Stomach (tissue), 8 donors: ENCODE measurements at regions not wholly inside any gene's neighbourhood (a gene's known extent, or its start where the extent isn't known, plus 50 kb on each side); places are given as distances from the start of the nearest gene placed in this dataset.

Experiments
- DNase-seq, 2 donors: peaks; one replicate each; pipeline versions ENCODE4 v3.0.0 to v3.0.0-alpha.2; 2013 to 2019
- H3K27ac ChIP-seq, 5 donors: fragments of 200-600 bp in 4 of 5; sonication (generic) in 4 of 5; one replicate each; pipeline ENCODE4 v1.5.1; 2013 to 2019; ENCODE audit warnings: mild to moderate bottlenecking in 1 of 5, moderate library complexity in 1 of 5
- H3K27me3 ChIP-seq, 3 donors: fragments of 200-600 bp; sonication (generic); one replicate each; pipeline ENCODE4 v1.5.1; 2017 to 2019; ENCODE audit warnings: mixed run types in 1 of 3
- H3K36me3 ChIP-seq, 4 donors: fragments of 200-600 bp; sonication (generic); 1 replicate in 3 of 4; 2 replicates in 1 of 4; pipeline ENCODE4 v1.5.1; 2016 to 2019
- H3K4me1 ChIP-seq, 4 donors: fragments of 200-600 bp; sonication (generic); one replicate each; pipeline ENCODE4 v1.5.1; 2016 to 2019
- H3K4me3 ChIP-seq, 4 donors: fragments of 200-600 bp; sonication (generic) in 3 of 4; one replicate each; pipeline ENCODE4 v1.5.1; 2016 to 2019; ENCODE audit warnings: mild to moderate bottlenecking in 1 of 4
- H3K9me3 ChIP-seq, 4 donors: fragments of 200-600 bp; sonication (generic); one replicate each; pipeline ENCODE4 v1.5.1; 2016 to 2019
- CTCF ChIP-seq, 7 experiments: fragments of 450-650 bp in 4 of 7; fragments of 200-600 bp in 3 of 7; sonication (generic) in 3 of 7; IDR thresholded peaks; one replicate each; pipeline ENCODE4 v1.5.1; 2016 to 2019; ENCODE audit warnings: antibody characterized with exemption in 7 of 7, control low read depth in 2 of 7, mild to moderate bottlenecking in 1 of 7
- EP300 ChIP-seq: sonication (generic); formaldehyde crosslinking; IDR thresholded peaks from one replicate; pipeline ENCODE4 v1.6.1; 2017; ENCODE audit warnings: antibody characterized with exemption
- POLR2A ChIP-seq, 4 donors: fragments of 450-650 bp; IDR thresholded peaks; one replicate each; pipeline ENCODE4 v1.6.1; 2016; ENCODE audit warnings: antibody characterized with exemption in 4 of 4, control low read depth in 2 of 4, mild to moderate bottlenecking in 1 of 4, moderate library complexity in 1 of 4
- POLR2AphosphoS5 ChIP-seq, 3 donors: sonication (generic); formaldehyde crosslinking; IDR thresholded peaks; one replicate each; pipeline ENCODE4 v1.6.1; 2016; ENCODE audit warnings: antibody characterized with exemption in 3 of 3
- WGBS, 5 donors: extraction: QIAGEN DNeasy Blood & Tissue Kit in 3 of 5; methylation state at CpG; one replicate each; pipeline versions ENCODE4 v1.1.5 to v1.1.7; 2013 to 2018; 5-methylcytosine and 5-hydroxymethylcytosine counted together
- intact Hi-C: fragments of 100-400 bp; cut with DNase I; formaldehyde crosslinking; loops from one replicate; pipeline ENCODE4 v1.15.1; 2023; ENCODE audit warnings: low total_unique reads
- donor health status: healthy with polysubstance abuse.
- donor health status: Bipolar disorder and iron deficiency.
- donor health status: healthy.

DNA sequence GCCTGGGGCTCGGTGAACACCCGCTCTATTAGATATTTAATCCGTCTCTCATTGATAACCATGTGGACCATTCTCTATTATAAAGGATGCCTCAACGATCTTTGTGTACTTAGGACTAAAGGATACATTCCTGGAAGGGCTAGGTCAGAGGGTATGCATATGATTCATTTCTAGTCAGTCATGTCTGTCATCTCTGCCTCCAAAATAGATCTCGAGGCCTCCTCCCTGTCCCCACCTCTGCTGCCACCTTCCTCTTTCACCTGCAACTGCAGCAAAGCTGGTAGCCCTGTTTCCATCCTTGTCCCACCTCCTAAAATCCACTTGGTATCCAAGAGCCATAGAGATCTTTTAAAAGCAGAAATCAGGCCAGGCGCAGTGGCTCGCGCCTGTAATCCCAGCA, 121.5 kb downstream of the KATNIP start:
- intact Hi-C loops, result no loop called here
- Histone ChIP-seq H3K27me3 (no peaks in the 10 kb centered on the region), H3K4me1 (no peaks in the 10 kb centered on the region), H3K9me3 (no peaks in the 10 kb centered on the region), H3K27ac (no peak overlapping the region), H3K36me3 (peaks cover 0 to 19% (median 5%) of the 10 kb centered on the region in 4 donors), H3K4me3 (no peak overlapping the region)
- no peak for DNase-seq
- TF ChIP-seq POLR2A (IDR thresholded peaks at IDR 0.05), result no peak
- TF ChIP-seq CTCF (IDR thresholded peaks at IDR 0.05), result no peak
- no peak for TF ChIP-seq POLR2AphosphoS5 (IDR thresholded peaks at IDR 0.05)
- TF ChIP-seq EP300, result no peak
- 88 to 90% (median 89%) methylated on average over 8 of the region's 8 CpGs for WGBS, 5 donors

- Histone ChIP-seq H3K9me3 (no peaks in the 10 kb centered on the region), H3K4me3 (no peak overlapping the region), H3K27ac (no peak overlapping the region), H3K27me3 (no peaks in the 10 kb centered on the region), H3K36me3 (peaks cover 13 to 53% (median 48%) of the 10 kb centered on the region in 4 donors), H3K4me1 (no peaks in the 10 kb centered on the region)
- TF ChIP-seq POLR2AphosphoS5 (IDR thresholded peaks at IDR 0.05) (no peak), POLR2A (IDR thresholded peaks at IDR 0.05) (no peak), CTCF (IDR thresholded peaks at IDR 0.05) (no peak), EP300 (no peak)
- DNase-seq, result no peak
- intact Hi-C loops, result no loop called here
- WGBS, 5 donors, result 77 to 85% (median 82%) methylated on average over 4 of the region's 4 CpGs
Observed at GRCh38 chr16:27676839-27677238, 126.9 kb downstream of the KATNIP start.

GRCh38 chr16:27677263-27677662, 127.3 kb downstream of the KATNIP start:
- no peak overlapping the region for H3K4me3 ChIP-seq
- no peak overlapping the region for H3K27ac ChIP-seq
- WGBS, 5 donors, result 54 to 76% (median 61%) methylated on average over 3 of the region's 3 CpGs
- H3K36me3 ChIP-seq, result peaks cover 13 to 57% (median 52%) of the 10 kb centered on the region in 4 donors
- intact Hi-C loops, result no loop called here
- no peak for DNase-seq
- TF ChIP-seq POLR2AphosphoS5 (IDR thresholded peaks at IDR 0.05) (no peak), CTCF (IDR thresholded peaks at IDR 0.05) (no peak), EP300 (no peak), POLR2A (IDR thresholded peaks at IDR 0.05) (no peak)
- H3K9me3 ChIP-seq, result no peaks in the 10 kb centered on the region
- H3K27me3 ChIP-seq, result no peaks in the 10 kb centered on the region
- no peaks in the 10 kb centered on the region for H3K4me1 ChIP-seq

DNA sequence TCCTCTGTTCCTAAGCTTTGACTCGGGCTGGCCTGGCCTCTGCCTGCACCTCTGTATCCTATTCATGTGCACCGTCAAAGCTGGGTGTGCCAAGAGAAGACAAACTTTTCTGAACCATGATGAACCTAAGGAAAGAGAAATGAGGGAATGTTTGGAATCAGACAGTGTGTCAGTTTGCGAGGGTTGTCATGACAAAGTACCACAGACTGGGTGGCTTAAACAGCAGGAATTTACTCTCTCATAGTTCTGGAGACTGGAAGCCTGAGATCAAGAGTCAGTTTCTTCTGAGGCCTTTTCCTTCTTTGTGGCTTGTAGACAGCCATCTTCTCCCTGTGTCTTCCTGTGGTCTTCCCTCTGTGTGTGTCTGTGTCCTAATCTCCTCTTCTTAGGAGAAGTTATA, 129.0 kb downstream of the KATNIP start:
- DNase-seq, result no peak
- intact Hi-C loops, result no loop called here
- Histone ChIP-seq H3K4me3 (no peak overlapping the region), H3K27me3 (no peaks in the 10 kb centered on the region), H3K4me1 (no peaks in the 10 kb centered on the region), H3K27ac (no peak overlapping the region), H3K36me3 (peaks cover 13 to 68% (median 65%) of the 10 kb centered on the region in 4 donors), H3K9me3 (no peaks in the 10 kb centered on the region)
- WGBS, 5 donors, result 89 to 94% (median 92%) methylated on average over 3 of the region's 3 CpGs
- TF ChIP-seq CTCF (IDR thresholded peaks at IDR 0.05) (no peak), POLR2A (IDR thresholded peaks at IDR 0.05) (no peak)
